ENCODE measurements at regions not wholly inside any gene's neighbourhood (a gene's known extent, or its start where the extent isn't known, plus 50 kb on each side); places are given as distances from the start of the nearest gene placed in this dataset.

DNA sequence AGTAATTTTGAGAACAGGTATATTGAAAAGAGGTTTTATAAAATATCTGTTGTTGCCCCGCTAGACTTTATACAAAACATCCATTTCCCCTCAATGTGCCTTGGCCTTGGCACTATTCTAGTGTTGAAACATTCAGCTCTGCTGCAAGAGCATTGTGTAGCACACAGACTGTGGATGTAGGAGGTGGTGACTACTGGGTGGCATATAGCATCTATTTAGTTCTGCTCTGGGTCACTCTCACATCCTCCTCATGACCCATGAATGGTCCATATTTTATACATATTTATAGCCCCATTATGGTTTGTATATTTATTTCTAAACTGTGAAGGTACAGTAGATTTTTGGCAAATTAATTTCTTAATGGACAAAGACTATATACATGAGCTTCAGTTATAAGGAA is 1022.0 kb upstream of the CELF4 start:
- no peaks in the 10 kb centered on the region for H3K36me3 ChIP-seq (ENCODE audit: control insufficient read depth in 2 of 2, insufficient read depth in 2 of 2, low read length in 1 of 2)
- 5% methylated on average over 1 of the region's 1 CpG for WGBS (ENCODE audit: insufficient coverage, insufficient replicate concordance, low lambda C conversion rate, missing lambda C conversion rate)
- no peak overlapping the region for H3K4me3 ChIP-seq
- no peak overlapping the region for H3K4me2 ChIP-seq (ENCODE audit: control insufficient read depth, insufficient read depth)
- ChIA-PET POLR2A (no interaction called here), RAD21 (ENCODE audit: unreplicated experiment) (no interaction called here), CTCF (no interaction called here), SMC1A (ENCODE audit: uncharacterized antibody, unreplicated experiment) (no interaction called here)
- H3K4me1 ChIP-seq (ENCODE audit: control insufficient read depth, insufficient read depth, low read length), result no peaks in the 10 kb centered on the region
- in situ Hi-C loops (cut with MboI) (no loop called here), intact Hi-C loops (cut with micrococcal nuclease; ENCODE audit: unreplicated experiment) (no loop called here)
- H4K20me1 ChIP-seq (ENCODE audit: control insufficient read depth, insufficient read depth), result no peaks in the 10 kb centered on the region
- TF ChIP-seq RUNX3 (IDR thresholded peaks at IDR 0.05; ENCODE audit: low read length) (no peak), NFYB (IDR thresholded peaks at IDR 0.05; ENCODE audit: insufficient read depth, low read depth, low read length) (no peak)
- no peaks in the 10 kb centered on the region for H3K27me3 ChIP-seq (replicated peaks in 1 of 2; ENCODE audit: control insufficient read depth in 2 of 2, insufficient read depth in 2 of 2, low read length in 1 of 2)
- no peaks in the 10 kb centered on the region for H3K9me3 ChIP-seq (replicated peaks; ENCODE audit: control insufficient read depth, insufficient read depth, low read length)
- no TSS peak for BruUV-seq (replicated peaks)
- no peak overlapping the region for H2AFZ ChIP-seq (ENCODE audit: control insufficient read depth, low read depth, low read length)
- ATAC-seq (no peak), FAIRE-seq (no peak), DNase-seq (ENCODE audit: low read depth, low spot score) (no peak)
- H3K27ac ChIP-seq (ENCODE audit: control insufficient read depth, insufficient read depth), result no peak overlapping the region
- H3K79me2 ChIP-seq (ENCODE audit: control insufficient read depth, insufficient read depth, low read length), result no peaks in the 10 kb centered on the region
- no peak overlapping the region for H3K9ac ChIP-seq (ENCODE audit: control insufficient read depth, insufficient read depth, low read length)

DNA sequence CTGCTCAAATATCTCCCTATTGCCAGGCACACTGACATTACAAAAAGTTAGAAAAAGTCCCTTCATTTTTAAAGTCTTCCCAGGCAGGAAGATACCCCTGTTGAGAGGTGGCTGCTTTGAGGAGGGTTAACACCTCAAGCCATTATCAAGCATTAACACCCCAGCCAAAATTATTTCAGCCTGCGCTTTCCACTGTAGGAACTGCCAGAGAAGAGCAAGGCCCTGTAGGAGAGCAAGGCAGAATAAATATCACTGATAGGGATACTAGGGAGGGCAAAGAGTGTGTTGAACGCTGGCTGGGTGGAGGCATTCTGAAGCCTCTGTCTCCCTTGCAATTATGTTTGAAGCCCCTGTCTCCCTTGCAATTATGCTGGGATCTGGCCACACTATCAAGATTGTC is 1020.7 kb upstream of the CELF4 start:
- no TSS peak for BruUV-seq (replicated peaks)
- CTCF ChIA-PET, result no interaction called here
- in situ Hi-C loops (cut with MboI), result no loop called here
- intact Hi-C loops (cut with micrococcal nuclease; ENCODE audit: unreplicated experiment), result no loop called here
- Histone ChIP-seq H4K20me1 (ENCODE audit: control insufficient read depth, insufficient read depth) (no peaks in the 10 kb centered on the region), H3K4me3 (no peak overlapping the region), H2AFZ (ENCODE audit: control insufficient read depth, low read depth, low read length) (no peak overlapping the region), H3K4me1 (ENCODE audit: control insufficient read depth, insufficient read depth, low read length) (no peaks in the 10 kb centered on the region), H3K79me2 (ENCODE audit: control insufficient read depth, insufficient read depth, low read length) (no peaks in the 10 kb centered on the region), H3K27ac (ENCODE audit: control insufficient read depth, insufficient read depth) (no peak overlapping the region), H3K4me2 (ENCODE audit: control insufficient read depth, insufficient read depth) (no peak overlapping the region), H3K9me3 (replicated peaks; ENCODE audit: control insufficient read depth, insufficient read depth, low read length) (no peaks in the 10 kb centered on the region; the same call in 2 of the 3 replicates), H3K27me3 (replicated peaks in 1 of 2; ENCODE audit: control insufficient read depth in 2 of 2, insufficient read depth in 2 of 2, low read length in 1 of 2) (no peaks in the 10 kb centered on the region), H3K9ac (ENCODE audit: control insufficient read depth, insufficient read depth, low read length) (no peak overlapping the region), H3K36me3 (ENCODE audit: control insufficient read depth in 2 of 2, insufficient read depth in 2 of 2, low read length in 1 of 2) (no peaks in the 10 kb centered on the region)
- WGBS (ENCODE audit: insufficient coverage, insufficient replicate concordance, low lambda C conversion rate, missing lambda C conversion rate), result 7% methylated on average over 2 of the region's 2 CpGs
- ATAC-seq (no peak), FAIRE-seq (no peak), DNase-seq (ENCODE audit: low read depth, low spot score) (no peak)
- SMC1A ChIA-PET (ENCODE audit: uncharacterized antibody, unreplicated experiment), result no interaction called here
- RAD21 ChIA-PET (ENCODE audit: unreplicated experiment), result no interaction called here
- POLR2A ChIA-PET, result no interaction called here
- TF ChIP-seq GATAD2B (conservative IDR thresholded peaks at IDR 0.05; ENCODE audit: low read depth) (no peak), SUZ12 (IDR thresholded peaks at IDR 0.05; ENCODE audit: unreplicated experiment) (no peak), NR2C2 (IDR thresholded peaks at IDR 0.05; ENCODE audit: borderline replicate concordance, control insufficient read depth, insufficient read length, low read depth) (no peak)
- TF ChIP-seq, protein P1, sequence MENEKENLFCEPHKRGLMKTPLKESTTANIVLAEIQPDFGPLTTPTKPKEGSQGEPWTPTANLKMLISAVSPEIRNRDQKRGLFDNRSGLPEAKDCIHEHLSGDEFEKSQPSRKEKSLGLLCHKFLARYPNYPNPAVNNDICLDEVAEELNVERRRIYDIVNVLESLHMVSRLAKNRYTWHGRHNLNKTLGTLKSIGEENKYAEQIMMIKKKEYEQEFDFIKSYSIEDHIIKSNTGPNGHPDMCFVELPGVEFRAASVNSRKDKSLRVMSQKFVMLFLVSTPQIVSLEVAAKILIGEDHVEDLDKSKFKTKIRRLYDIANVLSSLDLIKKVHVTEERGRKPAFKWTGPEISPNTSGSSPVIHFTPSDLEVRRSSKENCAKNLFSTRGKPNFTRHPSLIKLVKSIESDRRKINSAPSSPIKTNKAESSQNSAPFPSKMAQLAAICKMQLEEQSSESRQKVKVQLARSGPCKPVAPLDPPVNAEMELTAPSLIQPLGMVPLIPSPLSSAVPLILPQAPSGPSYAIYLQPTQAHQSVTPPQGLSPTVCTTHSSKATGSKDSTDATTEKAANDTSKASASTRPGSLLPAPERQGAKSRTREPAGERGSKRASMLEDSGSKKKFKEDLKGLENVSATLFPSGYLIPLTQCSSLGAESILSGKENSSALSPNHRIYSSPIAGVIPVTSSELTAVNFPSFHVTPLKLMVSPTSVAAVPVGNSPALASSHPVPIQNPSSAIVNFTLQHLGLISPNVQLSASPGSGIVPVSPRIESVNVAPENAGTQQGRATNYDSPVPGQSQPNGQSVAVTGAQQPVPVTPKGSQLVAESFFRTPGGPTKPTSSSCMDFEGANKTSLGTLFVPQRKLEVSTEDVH (IDR thresholded peaks at IDR 0.05; ENCODE audit: low read depth, partially characterized antibody), result no peak
- TF ChIP-seq, protein P2, sequence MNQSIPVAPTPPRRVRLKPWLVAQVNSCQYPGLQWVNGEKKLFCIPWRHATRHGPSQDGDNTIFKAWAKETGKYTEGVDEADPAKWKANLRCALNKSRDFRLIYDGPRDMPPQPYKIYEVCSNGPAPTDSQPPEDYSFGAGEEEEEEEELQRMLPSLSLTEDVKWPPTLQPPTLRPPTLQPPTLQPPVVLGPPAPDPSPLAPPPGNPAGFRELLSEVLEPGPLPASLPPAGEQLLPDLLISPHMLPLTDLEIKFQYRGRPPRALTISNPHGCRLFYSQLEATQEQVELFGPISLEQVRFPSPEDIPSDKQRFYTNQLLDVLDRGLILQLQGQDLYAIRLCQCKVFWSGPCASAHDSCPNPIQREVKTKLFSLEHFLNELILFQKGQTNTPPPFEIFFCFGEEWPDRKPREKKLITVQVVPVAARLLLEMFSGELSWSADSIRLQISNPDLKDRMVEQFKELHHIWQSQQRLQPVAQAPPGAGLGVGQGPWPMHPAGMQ (IDR thresholded peaks at IDR 0.05; ENCODE audit: borderline replicate concordance), result no peak
- TF ChIP-seq, protein P3, sequence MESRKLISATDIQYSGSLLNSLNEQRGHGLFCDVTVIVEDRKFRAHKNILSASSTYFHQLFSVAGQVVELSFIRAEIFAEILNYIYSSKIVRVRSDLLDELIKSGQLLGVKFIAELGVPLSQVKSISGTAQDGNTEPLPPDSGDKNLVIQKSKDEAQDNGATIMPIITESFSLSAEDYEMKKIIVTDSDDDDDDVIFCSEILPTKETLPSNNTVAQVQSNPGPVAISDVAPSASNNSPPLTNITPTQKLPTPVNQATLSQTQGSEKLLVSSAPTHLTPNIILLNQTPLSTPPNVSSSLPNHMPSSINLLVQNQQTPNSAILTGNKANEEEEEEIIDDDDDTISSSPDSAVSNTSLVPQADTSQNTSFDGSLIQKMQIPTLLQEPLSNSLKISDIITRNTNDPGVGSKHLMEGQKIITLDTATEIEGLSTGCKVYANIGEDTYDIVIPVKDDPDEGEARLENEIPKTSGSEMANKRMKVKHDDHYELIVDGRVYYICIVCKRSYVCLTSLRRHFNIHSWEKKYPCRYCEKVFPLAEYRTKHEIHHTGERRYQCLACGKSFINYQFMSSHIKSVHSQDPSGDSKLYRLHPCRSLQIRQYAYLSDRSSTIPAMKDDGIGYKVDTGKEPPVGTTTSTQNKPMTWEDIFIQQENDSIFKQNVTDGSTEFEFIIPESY (IDR thresholded peaks at IDR 0.05), result no peak

Measured in GM12878 (cell line).